GM10266 (cell line): ENCODE measurements at regions not wholly inside any gene's neighbourhood (a gene's known extent, or its start where the extent isn't known, plus 50 kb on each side); places are given as distances from the start of the nearest gene placed in this dataset.
"Not testable (repeated sequence)": the region's sequence is repeated elsewhere in the genome, so short reads cannot be mapped to it uniquely, and the experiment has no call there.

Experiments
- DNase-seq: peaks from one replicate; pipeline ENCODE4 v3.0.0; 2012; ENCODE audit errors: extremely low spot score
- TF ChIP-seq, protein P1 (sequence below): IDR thresholded peaks from 2 replicates; pipeline ENCODE4 v1.5.1; 2012; ENCODE audit warnings: mild to moderate bottlenecking, low read depth; ENCODE audit not compliant: control insufficient read depth, insufficient read depth; ENCODE audit errors: missing control alignments

DNA sequence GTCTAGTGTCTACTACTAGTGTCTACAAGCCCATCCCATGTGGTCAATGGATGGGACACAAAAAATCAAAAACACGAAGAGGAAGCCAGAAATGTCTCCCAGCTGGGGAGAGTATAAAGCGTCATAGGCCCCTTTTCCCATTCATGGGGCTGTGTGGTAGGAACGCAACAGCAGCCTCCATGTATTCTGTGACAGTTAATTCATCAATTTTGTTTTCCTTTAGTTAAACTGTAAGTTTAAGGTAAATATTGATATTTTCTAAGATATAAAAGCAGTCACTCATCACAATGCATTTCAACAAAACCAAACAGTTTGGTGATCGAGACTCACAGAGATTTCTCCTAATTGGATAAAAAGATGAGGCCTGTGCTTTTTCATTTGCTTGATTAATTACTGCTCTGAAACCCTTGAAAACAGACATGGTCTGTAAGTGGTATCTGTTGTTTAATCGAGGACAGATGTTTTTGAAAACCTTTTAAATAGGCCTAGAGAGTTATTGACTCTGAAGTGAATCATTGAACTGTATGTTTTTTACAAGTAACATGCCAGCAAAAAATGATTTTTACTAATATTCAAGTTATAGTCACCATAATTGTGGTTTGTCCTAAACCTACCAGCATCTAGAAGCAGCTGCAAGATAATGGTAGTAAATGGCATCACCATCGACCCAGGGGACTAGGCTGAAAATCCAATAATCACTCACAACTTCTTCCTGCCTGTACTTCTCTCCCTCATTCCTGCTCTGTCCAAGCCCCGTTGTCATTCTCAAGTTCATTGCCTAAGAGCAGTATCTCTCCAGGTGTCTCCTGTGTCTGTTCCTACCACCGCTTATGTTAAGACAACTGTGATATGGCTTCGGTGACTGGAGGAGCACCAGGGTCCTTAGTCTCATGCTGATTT lies 87.7 kb upstream of the SHISA3 start:
- TF ChIP-seq, protein P1, sequence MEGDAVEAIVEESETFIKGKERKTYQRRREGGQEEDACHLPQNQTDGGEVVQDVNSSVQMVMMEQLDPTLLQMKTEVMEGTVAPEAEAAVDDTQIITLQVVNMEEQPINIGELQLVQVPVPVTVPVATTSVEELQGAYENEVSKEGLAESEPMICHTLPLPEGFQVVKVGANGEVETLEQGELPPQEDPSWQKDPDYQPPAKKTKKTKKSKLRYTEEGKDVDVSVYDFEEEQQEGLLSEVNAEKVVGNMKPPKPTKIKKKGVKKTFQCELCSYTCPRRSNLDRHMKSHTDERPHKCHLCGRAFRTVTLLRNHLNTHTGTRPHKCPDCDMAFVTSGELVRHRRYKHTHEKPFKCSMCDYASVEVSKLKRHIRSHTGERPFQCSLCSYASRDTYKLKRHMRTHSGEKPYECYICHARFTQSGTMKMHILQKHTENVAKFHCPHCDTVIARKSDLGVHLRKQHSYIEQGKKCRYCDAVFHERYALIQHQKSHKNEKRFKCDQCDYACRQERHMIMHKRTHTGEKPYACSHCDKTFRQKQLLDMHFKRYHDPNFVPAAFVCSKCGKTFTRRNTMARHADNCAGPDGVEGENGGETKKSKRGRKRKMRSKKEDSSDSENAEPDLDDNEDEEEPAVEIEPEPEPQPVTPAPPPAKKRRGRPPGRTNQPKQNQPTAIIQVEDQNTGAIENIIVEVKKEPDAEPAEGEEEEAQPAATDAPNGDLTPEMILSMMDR, result no peak
- no peak for DNase-seq

DNA sequence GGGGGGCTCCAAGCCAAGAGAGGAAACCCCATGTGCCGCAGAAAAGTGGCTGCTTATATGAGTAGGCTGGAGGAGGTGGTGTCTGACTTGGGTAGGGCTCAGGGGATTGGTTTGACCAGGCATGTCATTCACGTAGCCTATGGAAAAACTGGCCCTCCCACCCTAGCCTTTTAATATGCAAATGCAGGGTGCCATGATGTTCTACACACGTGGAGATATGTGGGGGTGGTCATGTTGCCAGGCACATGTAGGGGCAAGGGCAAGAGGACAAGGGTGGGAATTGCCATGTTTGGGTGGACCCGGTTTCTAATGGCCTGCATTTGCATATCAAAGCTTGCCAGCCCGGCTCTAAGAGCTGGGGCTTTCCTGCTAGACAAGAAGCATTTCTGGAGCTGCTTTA lies 86.9 kb upstream of the SHISA3 start:
- no peak for DNase-seq
- TF ChIP-seq, protein P1, result no peak

DNA sequence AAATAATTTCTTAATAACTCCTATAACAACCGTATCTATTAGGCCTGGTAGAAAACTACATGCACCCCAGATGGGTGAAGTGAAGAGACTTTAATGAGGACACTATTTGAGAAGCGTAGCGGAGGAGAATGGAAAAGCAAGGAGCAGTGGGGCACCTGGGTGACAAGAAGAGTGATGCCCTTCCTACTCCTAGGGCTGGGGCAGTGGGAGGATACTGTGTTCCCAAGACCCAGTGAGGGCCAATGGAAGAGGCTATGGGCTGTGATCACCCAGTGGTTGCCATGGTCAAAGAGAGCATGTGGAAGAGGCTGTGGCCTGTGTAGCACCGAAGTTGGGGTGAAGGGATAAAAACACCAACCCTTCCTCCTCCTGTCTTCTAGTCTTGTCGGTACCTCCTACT lies 86.5 kb upstream of the SHISA3 start:
- no peak for DNase-seq
- TF ChIP-seq, protein P1, result no peak

DNA sequence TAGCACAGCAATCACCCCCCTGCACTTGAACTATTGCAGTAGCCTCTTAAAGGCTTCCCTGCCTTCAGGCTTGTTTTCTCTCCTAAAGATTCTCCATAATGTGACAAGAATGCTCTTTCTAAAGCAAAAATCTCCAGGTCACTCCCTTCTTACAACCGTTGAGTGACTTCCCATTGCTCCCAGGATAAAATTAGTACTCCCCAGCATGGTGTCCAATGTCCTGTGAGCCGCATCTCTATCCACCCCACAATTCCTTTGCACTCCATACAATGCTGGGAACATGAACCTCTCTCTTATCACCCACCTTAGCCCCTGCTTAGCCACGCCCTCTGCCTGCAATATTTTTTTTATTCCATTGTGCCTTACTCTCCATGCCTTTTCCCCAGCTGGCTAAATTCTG lies 85.7 kb upstream of the SHISA3 start:
- TF ChIP-seq, protein P1, result no peak

DNA sequence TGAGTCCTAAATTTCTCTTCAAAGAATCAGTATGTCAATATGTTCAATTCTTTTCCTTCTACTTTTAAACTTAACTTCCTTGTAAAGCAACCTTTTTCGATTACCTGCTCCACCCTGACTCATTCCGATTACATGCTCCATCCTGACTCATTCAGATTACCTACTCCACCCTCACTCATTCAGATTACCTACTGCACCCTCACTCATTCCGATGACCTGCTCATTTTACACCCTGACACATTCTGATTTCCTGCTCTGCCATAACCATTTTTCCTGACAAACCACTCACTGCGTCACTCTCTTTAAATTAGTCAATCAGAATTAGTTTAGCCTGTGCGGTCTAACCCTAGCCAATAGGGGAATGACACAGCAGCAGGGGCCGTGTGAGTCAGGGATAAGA lies 83.9 kb upstream of the SHISA3 start:
- DNase-seq, result not testable (repeated sequence)

More for the DNA sequence above, 85.7 kb upstream of the SHISA3 start:
- DNase-seq, result no peak

DNA sequence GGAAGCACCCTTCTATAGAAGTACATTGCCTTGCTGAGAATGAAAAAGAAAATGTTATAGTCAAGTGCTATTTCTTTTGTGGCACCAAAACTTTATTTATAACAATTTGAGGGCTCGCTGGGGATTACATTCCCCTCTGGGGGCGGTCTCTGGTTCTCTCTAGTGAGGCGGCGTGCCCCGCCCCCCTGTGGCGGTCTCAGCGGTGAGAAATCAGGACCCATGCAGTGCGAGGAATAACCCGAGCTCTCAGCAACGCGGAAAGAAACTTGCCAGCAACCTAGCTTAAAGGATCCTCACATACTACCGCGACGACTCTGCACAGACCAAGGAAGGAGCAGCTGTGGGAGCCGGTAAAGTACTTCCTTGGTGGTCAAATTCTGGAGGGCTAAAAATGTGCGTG lies 83.4 kb upstream of the SHISA3 start:
- no peak for DNase-seq
- TF ChIP-seq, protein P1, result no peak

DNA sequence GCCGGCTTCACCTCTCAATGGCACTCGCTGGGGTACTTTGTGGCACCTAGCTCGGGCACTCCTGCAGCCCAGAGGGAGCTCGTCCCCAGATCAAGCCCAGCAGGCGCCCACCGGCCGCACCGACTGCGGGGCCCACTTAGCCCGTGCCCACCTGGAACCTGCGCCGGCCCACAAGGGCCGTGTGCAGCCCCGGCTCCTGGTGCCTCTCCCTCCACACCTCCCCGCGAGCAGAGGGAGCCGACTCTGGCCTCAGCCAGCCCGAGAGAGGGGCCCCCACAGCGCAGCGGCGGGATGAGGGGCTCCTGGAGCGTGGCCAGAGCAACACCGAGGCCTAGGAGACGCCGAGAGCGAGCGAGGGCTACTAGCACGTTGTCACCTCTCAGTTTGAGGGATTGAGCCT lies 82.1 kb upstream of the SHISA3 start:
- no peak for DNase-seq
- TF ChIP-seq, protein P1, result no peak
